Testis (tissue), 2 donors: ENCODE measurements at regions not wholly inside any gene's neighbourhood (a gene's known extent, or its start where the extent isn't known, plus 50 kb on each side); places are given as distances from the start of the nearest gene placed in this dataset.

Experiments
- DNase-seq: peaks from one replicate; pipeline ENCODE4 v3.0.0-alpha.2; 2019
- H3K27ac ChIP-seq, 2 donors: fragments of 200-600 bp; sonication (generic); one replicate each; pipeline ENCODE4 v1.5.1; 2019
- H3K27me3 ChIP-seq: fragments of 200-600 bp; sonication (generic); one replicate; pipeline ENCODE4 v1.5.1; 2019
- H3K36me3 ChIP-seq: fragments of 200-600 bp; sonication (generic); one replicate; pipeline ENCODE4 v1.5.1; 2017; ENCODE audit warnings: low read depth; ENCODE audit errors: missing control alignments
- H3K4me1 ChIP-seq: fragments of 200-600 bp; sonication (generic); one replicate; pipeline ENCODE4 v1.5.1; 2019
- H3K4me3 ChIP-seq, 2 donors: fragments of 200-600 bp; sonication (generic); one replicate each; pipeline ENCODE4 v1.5.1; 2017 to 2019
- H3K9me3 ChIP-seq: fragments of 200-600 bp; sonication (generic); one replicate; pipeline ENCODE4 v1.5.1; 2017
- POLR2A ChIP-seq: fragments of 450-650 bp; IDR thresholded peaks from one replicate; pipeline ENCODE4 v1.6.1; 2017; ENCODE audit warnings: antibody characterized with exemption, mild to moderate bottlenecking, moderate library complexity
- WGBS, 2 donors: methylation state at CpG; one replicate each; pipeline ENCODE4 v1.1.5; 2018; 5-methylcytosine and 5-hydroxymethylcytosine counted together
- intact Hi-C: fragments of 100-400 bp; cut with DNase I; formaldehyde crosslinking; loops from one replicate; pipeline ENCODE4 v1.15.1; 2023; ENCODE audit warnings: low total_unique reads
- TF ChIP-seq, protein P1 (sequence below), 3 experiments: fragments of 450-650 bp in 2 of 3; fragments of 200-600 bp in 1 of 3; sonication (generic) in 1 of 3; IDR thresholded peaks; one replicate each; pipeline ENCODE4 v1.5.1; 2016 to 2019; ENCODE audit warnings: antibody characterized with exemption in 3 of 3, mild to moderate bottlenecking in 2 of 3, moderate library complexity in 1 of 3

DNA sequence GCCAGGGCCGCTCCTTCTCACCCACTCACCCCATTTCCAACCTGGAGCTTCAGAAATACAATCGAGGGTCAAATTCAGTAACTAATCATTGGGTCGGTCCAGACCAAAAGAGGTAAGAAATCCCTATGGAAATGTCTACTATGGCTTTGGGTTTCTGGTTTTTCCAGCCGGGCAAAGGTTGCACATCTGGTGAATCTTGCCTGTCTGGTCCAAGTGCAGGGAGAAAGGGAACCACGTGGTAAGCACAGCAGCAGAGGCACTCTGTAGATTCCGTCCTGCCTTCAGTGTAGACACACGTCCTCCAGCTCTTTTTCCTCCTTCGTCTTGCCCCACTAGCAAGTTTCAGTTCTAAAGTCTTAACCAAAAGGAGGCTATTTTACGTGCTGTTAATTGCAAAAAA, 218.0 kb upstream of the JADE1 start:
- Histone ChIP-seq H3K9me3 (no peaks in the 10 kb centered on the region), H3K36me3 (no peaks in the 10 kb centered on the region), H3K4me1 (peaks cover 8% of the 10 kb centered on the region), H3K27ac (no peak overlapping the region), H3K4me3 (no peak overlapping the region), H3K27me3 (no peaks in the 10 kb centered on the region)
- DNase-seq, result no peak
- WGBS, 2 donors, result 72 to 88% methylated on average over 9 of the region's 9 CpGs
- intact Hi-C loops, result no loop called here
- TF ChIP-seq, protein P1, sequence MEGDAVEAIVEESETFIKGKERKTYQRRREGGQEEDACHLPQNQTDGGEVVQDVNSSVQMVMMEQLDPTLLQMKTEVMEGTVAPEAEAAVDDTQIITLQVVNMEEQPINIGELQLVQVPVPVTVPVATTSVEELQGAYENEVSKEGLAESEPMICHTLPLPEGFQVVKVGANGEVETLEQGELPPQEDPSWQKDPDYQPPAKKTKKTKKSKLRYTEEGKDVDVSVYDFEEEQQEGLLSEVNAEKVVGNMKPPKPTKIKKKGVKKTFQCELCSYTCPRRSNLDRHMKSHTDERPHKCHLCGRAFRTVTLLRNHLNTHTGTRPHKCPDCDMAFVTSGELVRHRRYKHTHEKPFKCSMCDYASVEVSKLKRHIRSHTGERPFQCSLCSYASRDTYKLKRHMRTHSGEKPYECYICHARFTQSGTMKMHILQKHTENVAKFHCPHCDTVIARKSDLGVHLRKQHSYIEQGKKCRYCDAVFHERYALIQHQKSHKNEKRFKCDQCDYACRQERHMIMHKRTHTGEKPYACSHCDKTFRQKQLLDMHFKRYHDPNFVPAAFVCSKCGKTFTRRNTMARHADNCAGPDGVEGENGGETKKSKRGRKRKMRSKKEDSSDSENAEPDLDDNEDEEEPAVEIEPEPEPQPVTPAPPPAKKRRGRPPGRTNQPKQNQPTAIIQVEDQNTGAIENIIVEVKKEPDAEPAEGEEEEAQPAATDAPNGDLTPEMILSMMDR (IDR thresholded peaks at IDR 0.05), result no peak
- no peak for TF ChIP-seq POLR2A

DNA sequence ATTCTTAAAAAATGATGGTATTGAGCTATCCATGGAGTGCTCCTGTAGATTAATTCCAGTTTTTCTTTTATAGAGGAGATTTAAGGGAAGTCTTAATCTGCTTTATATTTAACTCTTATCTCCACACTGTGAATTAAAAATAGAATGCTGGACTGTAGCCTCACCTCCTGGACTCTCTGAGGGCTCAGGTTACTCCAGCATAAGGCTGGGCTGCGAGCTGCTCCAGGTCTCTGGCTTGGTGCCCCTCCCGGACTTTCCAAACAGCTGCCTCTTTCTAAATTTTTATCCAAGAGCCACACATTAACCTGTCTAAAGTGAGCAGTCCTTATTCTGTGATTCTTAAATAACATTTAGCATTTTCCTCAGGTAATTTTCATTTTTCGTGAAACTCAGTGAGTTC, 218.7 kb upstream of the JADE1 start:
- TF ChIP-seq, protein P1 (IDR thresholded peaks at IDR 0.05), result no peak
- TF ChIP-seq POLR2A, result no peak
- H3K27ac ChIP-seq, result no peak overlapping the region
- WGBS, 2 donors, result 62 to 66% methylated on average over 3 of the region's 3 CpGs
- peaks cover 6% of the 10 kb centered on the region for H3K4me1 ChIP-seq
- no peaks in the 10 kb centered on the region for H3K36me3 ChIP-seq
- H3K9me3 ChIP-seq, result no peaks in the 10 kb centered on the region
- no peak overlapping the region for H3K4me3 ChIP-seq
- H3K27me3 ChIP-seq, result no peaks in the 10 kb centered on the region
- DNase-seq, result no peak
- intact Hi-C loops, result no loop called here

DNA sequence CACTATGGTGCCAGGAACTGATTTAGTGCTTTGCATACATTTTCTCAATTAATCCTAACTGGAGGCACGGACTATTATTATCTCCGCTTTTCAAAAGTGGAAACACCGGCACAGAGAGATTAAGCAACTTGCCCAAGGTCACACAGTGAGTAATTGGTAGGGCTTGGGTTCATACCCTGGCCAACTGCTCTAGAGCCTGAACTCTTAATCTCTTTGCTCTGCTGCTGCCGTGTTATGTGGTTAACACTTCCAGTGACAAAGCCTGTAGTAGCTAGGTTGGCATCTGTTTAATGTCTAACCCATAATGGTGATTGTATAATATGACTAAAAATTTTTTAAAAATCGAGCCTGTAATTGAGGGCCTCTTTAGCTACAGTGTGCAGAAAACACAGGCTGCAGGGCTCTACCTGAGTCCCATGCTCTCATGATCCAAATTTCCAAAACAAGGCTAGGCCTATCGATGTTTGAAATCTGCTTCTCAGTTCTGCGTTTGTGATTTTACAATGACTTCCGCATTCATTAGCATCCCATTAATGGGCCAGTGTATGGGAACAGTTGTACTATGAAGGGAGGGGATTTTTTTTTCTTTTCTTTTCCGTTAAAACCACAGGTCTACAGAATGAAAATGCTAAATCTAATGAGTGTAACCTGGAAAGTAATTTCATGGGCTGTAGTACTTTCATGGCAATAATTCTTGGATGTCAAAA, 219.3 kb upstream of the JADE1 start:
- DNase-seq, result no peak
- H3K27ac ChIP-seq, result no peak overlapping the region

DNA sequence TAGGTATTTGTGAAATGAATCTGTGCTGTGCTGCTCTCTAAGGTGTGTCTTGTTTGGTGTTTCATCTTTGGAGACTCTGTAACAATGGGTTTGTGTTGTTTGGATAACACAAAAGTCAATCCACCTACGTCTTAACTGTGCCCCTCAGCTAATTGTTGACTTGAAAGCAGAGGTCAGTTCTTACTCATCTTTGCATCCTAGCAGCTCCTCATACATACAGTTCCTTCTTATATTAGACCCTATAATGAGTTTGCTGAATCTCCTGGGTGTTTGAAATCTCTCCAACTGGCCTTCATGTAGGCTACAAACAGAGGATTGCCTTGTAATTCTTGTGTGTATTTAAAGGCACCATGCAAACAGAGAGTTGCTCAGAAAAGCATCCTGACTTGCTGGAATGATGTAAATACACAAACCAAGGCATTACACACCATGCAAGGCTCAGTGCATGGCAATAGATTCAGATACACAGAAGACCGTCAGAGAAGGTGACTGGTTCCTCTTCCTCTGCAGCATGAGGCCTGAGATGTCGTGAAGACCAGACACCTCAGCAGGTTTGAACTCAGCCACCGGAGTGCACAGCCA, 220.0 kb upstream of the JADE1 start:
- Histone ChIP-seq H3K9me3 (no peaks in the 10 kb centered on the region), H3K4me1 (peaks cover 6% of the 10 kb centered on the region), H3K27ac (no peak overlapping the region), H3K36me3 (no peaks in the 10 kb centered on the region), H3K4me3 (no peak overlapping the region), H3K27me3 (no peaks in the 10 kb centered on the region)
- intact Hi-C loops, result no loop called here
- no peak for DNase-seq
- 69 to 92% methylated on average over 4 of the region's 4 CpGs for WGBS, 2 donors
- TF ChIP-seq, protein P1 (IDR thresholded peaks at IDR 0.05), result no peak
- TF ChIP-seq POLR2A, result no peak

More for the DNA sequence above, 219.3 kb upstream of the JADE1 start:
- H3K4me3 ChIP-seq, result no peak overlapping the region
- WGBS, 2 donors, result 65 to 77% methylated on average over 9 of the region's 9 CpGs
- H3K27me3 ChIP-seq, result no peaks in the 10 kb centered on the region
- H3K4me1 ChIP-seq, result peaks cover 6% of the 10 kb centered on the region
- TF ChIP-seq, protein P1 (IDR thresholded peaks at IDR 0.05), result no peak
- no peak for TF ChIP-seq POLR2A
- no peaks in the 10 kb centered on the region for H3K9me3 ChIP-seq
- no peaks in the 10 kb centered on the region for H3K36me3 ChIP-seq
- intact Hi-C loops, result no loop called here

DNA sequence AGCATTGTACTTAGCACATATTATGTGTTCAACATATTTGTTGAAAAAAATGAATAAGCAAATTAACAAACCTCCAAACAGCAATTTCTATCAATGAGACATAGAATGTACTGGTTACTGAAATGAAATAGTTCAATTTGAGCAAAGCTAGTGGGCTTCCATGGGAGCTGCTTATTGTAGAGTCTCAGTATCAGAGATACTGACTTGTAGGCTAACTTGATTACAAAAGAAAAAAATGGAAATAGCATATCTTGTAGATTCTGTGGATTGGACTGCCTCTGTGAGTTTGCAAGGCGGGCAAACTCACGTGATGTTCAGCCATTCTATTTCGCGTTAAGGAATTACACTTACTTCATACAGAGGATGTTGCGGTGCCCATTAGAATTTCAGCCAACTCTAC, 222.1 kb upstream of the JADE1 start:
- no peak overlapping the region for H3K4me3 ChIP-seq
- DNase-seq, result no peak
- intact Hi-C loops, result no loop called here
- H3K27me3 ChIP-seq, result no peaks in the 10 kb centered on the region
- peaks cover 6% of the 10 kb centered on the region for H3K4me1 ChIP-seq
- H3K27ac ChIP-seq, result no peak overlapping the region
- no peaks in the 10 kb centered on the region for H3K9me3 ChIP-seq
- TF ChIP-seq, protein P1 (IDR thresholded peaks at IDR 0.05), result no peak
- TF ChIP-seq POLR2A, result no peak
- H3K36me3 ChIP-seq, result no peaks in the 10 kb centered on the region
- WGBS, 2 donors, result 93 to 95% methylated on average over 5 of the region's 5 CpGs
